Epithelial cell of prostate (primary cell): ENCODE measurements at regions not wholly inside any gene's neighbourhood (a gene's known extent, or its start where the extent isn't known, plus 50 kb on each side); places are given as distances from the start of the nearest gene placed in this dataset.
"Not testable (repeated sequence)": the region's sequence is repeated elsewhere in the genome, so short reads cannot be mapped to it uniquely, and the experiment has no call there.

Source experiments
- DNase-seq: peaks from one replicate; pipeline ENCODE4 v3.0.0-alpha.2; 2011; ENCODE audit warnings: low read depth, low spot score
- H3K27ac ChIP-seq: fragments of 450-650 bp; 2 replicates; pipeline ENCODE4 v1.5.1; 2017; ENCODE audit warnings: mild to moderate bottlenecking

DNA sequence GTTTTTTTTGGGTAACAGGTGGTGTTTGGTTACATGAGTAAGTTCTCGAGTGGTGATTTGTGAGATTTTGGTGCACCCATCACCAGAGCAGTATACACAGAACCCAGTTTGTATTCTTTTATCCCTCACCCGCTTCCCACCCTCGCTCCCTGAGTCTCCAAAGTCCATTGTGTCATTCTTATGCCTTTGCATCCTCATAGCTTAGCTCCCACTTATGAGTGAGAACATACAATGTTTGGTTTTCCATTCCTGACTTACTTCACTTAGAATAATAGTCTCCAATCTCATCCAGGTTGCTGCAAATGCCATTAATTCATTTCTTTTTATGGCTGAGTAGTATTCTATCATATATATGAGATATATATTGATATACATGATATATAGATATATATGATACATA lies 211.9 kb downstream of the BCAS1 start:
- not testable (repeated sequence) for DNase-seq, H3K27ac ChIP-seq

DNA sequence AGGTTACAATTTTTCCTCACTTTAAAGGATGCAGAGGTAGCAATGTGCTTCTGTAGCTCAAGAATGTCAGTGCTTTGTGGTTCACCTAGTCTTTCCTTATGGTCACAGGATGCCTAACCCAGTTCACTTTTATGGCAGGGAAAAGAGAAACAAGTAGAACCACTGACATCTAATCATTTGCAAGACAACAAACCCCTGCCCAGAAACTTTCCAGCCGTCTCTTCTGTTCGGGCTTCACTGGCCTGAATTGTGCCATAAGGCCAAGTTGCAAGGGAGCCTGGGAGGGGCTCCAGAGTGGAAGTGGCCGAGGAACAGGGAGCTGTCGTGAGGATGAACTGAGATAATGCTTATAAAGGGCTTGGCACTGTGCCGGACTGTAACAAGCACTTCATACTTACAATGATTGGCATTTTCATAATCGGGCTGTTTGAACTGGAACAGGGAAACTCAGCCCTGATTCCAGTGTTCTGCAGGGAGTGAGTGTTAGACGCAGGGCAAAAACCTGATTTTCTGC lies 212.6 kb downstream of the BCAS1 start:
- no peak overlapping the region for H3K27ac ChIP-seq
- no peak for DNase-seq

GRCh38 chr20:53856300-53857295 lies 213.8 kb downstream of the BCAS1 start:
- no peak for DNase-seq
- no peak overlapping the region for H3K27ac ChIP-seq

DNA sequence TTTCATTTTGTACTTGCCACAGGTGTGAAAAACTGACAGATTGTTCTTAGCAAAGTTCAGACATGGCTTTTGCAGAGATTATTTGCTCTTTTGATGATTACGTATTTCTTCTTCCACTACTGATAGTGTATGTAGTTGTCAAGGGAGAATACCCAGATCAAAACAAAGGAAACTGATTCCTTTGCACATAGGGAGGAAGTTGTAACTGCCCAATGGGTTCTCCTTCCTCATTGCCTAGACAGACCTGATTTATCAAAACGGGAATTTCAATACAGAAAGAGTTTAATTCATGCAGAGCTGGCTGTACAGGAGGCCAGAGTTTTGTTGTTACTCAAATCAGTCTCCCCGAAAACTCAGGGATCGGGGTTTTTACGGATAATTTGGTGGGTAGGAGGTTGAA lies 214.7 kb downstream of the BCAS1 start:
- H3K27ac ChIP-seq = no peak overlapping the region
- no peak for DNase-seq

- DNase-seq, H3K27ac ChIP-seq: not testable (repeated sequence)
Observed at GRCh38 chr20:53854609-53854926, 215.8 kb downstream of the BCAS1 start.

- no peak overlapping the region for H3K27ac ChIP-seq
- no peak for DNase-seq
Observed at GRCh38 chr20:53853111-53853713, 217.2 kb downstream of the BCAS1 start.

DNA sequence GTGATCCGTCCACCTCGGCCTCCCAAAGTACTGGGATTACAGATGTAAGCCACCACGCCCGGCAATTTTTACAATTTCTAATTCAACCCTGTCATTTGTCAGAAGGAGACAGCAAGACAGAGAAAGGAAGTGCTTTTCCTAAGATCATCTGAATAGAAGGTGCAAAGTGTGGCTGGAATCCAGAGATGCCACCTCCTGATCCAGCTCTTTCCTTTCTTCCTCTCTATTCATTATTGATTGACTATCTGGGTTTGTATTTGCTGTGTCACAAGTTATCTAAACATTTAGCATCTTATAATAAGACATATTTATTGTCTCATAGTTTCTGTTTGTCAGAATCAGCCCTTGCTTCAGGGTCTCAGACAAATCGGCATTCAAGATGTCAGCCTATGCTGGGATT lies 217.7 kb downstream of the BCAS1 start:
- no peak for DNase-seq
- no peak overlapping the region for H3K27ac ChIP-seq

- no peak for DNase-seq
- no peak overlapping the region for H3K27ac ChIP-seq
Observed at GRCh38 chr20:53852014-53852413, 218.4 kb downstream of the BCAS1 start.

DNA sequence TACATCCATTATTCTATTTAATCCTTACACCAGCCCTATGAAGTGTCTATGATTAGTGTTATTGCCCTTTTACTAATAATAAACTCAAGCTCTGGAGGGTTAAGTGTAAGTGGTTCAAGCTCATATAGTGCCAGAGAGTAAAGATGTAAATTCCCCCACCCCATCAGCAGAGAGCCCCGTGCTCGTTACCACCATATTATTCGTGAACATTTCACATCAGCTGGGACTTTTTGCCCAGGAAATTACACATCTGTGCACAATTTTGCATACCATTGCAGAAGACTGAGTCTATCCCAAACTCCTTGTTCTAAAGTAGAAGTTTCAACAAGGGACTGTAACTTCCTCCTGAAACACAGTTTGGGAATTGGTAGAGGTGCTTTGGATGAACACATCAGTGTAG lies 220.1 kb downstream of the BCAS1 start:
- H3K27ac ChIP-seq = no peak overlapping the region
- no peak for DNase-seq

DNA sequence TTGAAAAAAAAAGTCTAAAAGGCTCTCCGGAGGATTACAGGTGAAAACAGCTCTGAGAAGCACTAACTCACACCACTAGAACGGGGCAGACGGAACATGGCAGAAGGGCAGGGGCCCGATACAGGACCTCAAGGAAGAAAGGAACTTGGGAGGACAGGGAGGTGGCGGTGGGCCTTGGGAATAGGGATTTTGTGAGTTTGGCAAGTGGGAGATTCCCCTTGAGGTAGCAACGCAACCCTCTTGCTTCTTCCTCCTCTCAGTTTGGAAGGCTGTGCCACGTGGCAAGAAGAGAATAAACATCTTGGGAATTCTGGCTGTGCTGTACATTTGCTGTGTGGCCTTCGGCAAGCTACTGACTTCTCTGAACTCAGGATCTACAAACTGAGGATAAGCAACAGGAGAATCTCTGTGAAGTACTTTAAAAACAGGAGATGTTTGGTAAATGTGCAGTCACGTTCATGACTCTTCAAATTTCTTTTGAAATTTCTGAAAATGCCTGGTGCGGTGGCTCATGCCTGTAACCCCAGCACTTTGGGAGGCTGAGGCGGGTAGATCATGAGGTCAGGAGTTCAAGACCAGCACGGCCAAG lies 220.8 kb downstream of the BCAS1 start:
- DNase-seq = no peak
- no peak overlapping the region for H3K27ac ChIP-seq

DNA sequence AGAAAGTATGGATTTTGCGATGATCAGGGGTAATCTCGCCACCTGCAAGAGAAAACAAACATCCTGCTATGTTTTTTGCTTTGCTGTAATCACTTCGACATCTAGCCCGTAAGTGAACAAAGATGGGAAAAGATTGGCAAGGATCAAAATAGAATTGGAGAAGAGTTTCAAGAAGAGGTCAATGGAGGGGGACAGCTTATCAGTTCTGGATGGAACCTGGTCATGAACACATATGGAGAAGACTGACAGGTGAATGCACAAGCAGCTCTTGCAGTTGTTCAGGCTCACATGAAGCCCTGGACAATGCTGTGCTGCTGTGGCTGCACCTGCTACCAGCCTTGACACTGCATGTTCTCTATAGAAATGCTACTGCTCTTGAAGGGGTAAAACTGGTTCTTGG lies 222.1 kb downstream of the BCAS1 start:
- no peak for DNase-seq
- H3K27ac ChIP-seq = no peak overlapping the region

DNA sequence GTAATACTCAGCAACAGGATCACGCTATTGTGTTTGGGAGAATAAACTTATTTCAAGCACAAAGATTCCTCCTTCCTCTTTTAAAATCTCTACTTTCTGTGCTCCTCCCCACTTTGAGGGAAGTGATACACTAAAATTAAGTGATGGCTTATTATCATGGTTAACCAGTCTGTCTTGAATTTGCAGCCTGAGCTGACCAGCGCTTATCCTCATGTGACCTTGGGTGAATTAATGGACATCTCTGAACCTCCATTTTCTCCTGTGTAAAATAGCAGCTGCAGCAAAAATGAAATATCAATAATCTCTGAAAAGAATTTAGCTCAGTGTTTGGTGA lies 222.6 kb downstream of the BCAS1 start:
- DNase-seq = no peak
- H3K27ac ChIP-seq = no peak overlapping the region

DNA sequence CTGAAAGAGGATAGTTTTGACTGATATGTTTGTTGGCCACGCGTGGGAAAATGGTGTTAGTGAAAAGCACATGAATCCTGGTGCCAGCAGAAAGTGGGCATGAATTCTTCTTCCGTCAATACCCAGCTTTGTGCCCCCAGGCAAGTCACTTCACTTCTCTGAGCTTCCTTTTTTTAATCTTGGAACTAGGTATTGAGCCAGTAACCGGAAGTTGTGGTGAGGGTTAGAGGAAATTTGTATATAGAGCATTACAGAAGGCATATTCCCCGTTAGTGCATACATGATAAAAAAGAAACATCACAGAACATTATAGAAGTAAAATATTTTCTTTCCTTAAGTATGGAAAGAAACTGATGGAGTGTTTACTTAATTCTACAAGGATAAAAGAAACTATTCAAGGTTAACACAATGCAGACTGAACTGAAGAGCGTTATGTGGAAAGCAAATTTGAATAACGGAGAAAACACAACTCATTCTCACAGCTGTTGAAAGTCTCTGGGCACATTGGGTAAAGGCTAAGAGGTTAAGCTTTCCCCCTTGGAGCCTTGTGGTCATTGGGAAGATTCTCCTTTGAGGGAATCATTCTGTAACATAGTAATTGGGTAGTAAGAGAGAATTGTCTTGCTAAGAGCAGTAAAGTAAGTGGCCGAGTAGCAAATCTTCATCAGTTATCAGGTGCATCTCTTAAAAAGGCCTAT lies 223.1 kb downstream of the BCAS1 start:
- no peak for DNase-seq
- no peak overlapping the region for H3K27ac ChIP-seq

DNA sequence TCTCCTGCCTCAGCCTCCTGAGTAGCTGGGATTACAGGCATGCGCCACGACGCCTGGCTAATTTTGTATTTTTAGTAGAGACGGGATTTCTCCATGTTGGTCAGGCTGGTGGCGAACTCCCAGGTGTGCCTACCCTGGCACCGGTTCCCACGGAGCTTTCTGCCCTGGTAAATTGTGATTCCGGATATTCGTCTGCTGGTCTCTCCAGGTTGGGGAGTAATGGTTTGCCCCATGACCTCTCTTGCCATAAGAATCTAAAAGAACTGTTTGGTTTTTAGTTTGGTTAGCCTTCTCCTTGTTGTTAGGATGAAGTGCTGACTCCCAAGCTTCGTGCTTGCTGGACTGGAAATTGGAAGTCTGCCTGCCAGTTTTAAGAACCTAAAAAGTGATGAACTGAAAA lies 223.8 kb downstream of the BCAS1 start:
- no peak overlapping the region for H3K27ac ChIP-seq
- no peak for DNase-seq

GRCh38 chr20:53845980-53846379 lies 224.4 kb downstream of the BCAS1 start:
- H3K27ac ChIP-seq = no peak overlapping the region
- DNase-seq = no peak

DNA sequence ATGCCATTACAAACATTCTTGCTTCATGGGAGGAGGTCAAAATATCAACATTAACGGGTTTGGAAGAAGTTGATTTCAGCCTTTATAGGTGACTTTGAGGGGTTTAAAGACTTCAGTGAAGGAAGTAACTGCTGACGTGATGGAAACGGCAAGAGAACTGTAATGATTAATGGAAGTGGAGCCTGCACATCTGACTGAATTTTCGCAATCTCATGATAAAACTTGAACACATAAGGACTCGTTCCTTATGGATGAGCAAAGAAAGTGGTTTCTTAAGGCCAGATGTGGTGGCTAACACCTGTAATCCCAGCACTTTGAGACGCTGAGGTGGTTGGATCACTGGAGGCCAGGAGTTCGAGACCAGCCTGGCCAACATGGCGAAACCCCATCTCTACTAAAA lies 226.1 kb downstream of the BCAS1 start:
- H3K27ac ChIP-seq = no peak overlapping the region
- no peak for DNase-seq

GRCh38 chr20:53843645-53844044 lies 226.7 kb downstream of the BCAS1 start:
- no peak overlapping the region for H3K27ac ChIP-seq
- DNase-seq = no peak

GRCh38 chr20:53842301-53843099 lies 227.9 kb downstream of the BCAS1 start:
- no peak for DNase-seq
- H3K27ac ChIP-seq = no peak overlapping the region

DNA sequence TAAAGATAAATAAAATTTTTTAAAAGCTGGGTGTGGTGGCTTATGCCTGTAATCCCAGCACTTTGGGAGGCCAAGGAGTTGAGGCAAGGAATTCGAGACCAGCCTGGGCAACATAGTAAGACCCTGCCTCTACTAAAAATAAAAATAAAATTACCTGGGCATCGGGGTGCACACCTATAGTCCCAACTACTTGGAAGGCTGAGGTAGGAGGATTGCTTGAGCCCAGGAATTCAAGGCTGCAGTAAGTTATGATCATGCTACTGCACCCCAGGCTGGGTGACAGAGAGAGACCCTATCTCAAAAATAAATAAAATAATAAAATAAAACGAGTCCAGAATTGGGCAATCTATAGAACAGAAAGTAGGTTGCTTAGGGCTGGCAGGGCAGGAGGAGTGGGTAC lies 228.7 kb downstream of the BCAS1 start:
- no peak for DNase-seq
- H3K27ac ChIP-seq = no peak overlapping the region

DNA sequence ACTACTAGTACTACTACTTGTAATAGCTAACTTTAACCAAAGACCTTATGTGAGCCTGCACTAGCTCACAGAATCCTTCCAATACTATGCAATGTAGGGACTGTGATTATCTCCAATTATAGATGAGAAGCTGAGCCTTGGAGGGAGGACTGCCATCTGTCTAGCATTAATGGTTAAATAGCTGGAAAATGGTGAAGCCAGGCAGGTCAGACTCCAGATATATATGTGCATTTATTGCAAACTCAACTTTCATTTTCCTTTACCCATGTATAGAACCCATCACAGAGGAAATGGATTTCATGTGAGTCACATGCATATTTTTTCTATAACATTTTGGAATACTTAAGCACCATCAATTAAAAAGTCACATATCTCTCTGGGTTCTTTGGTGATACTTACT lies 229.9 kb downstream of the BCAS1 start:
- H3K27ac ChIP-seq = no peak overlapping the region
- DNase-seq = no peak
